ENCODE measurements at regions not wholly inside any gene's neighbourhood (a gene's known extent, or its start where the extent isn't known, plus 50 kb on each side); places are given as distances from the start of the nearest gene placed in this dataset.
"Not testable (repeated sequence)": the region's sequence is repeated elsewhere in the genome, so short reads cannot be mapped to it uniquely, and the experiment has no call there.

DNA sequence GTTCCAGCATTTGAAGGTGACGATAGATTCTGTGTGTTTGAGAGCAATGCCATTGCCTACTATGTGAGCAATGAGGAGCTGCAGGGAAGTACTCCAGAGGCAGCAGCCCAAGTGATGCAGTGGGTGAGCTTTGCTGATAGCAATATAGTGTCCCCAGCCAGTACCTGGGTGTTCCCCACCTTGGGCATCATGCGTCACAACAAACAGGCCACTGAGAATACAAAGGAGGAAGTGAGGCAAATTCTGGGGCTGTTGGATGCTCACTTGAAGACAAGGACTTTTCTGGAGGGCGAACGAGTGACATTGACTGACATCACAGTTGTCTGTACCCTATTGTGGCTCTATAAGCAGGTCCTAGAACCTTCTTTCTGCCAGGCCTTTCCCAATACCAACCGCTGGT is 142.0 kb downstream of the PLS3 start:
- no peak for DNase-seq

DNA sequence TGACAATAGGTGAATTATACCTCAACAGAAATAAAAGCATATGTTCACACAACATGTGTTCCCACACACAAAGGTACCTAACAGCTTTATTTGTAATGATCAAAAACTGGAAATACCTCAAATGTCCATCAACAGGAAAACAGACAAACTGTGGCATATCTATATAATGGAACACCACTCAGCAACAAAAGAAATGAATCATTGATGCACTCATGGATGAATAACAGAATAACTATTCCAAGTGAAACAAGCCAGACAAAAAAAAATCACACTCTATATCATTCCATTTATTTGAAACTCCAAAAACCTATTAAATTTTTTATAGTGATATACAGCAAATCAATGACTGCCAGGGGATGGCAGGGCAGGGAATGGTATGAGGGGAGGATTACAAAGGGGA is 148.1 kb downstream of the PLS3 start:
- DNase-seq, result no peak

DNA sequence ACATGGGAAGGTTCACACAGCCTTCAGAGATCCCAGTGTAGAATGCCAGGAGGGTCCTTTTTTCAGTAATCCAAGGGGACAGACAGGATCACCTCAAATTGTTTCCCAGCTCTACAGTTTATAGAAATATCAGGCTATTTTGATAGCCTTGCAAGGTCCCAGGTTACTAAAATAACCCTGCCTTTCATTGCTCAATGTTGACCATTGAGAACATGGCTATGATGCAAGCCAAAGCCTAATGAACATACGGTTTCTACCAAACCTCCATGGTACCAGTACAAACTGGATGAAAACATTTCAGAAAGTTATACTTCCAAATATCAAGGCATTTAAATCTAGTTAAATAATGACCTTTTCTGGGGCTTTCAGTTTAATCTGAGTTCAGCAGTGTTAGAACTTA is 151.5 kb downstream of the PLS3 start:
- DNase-seq, result no peak

- DNase-seq, result no peak
Observed at GRCh38 chrX:115713460-115713859, 152.5 kb downstream of the PLS3 start.

DNA sequence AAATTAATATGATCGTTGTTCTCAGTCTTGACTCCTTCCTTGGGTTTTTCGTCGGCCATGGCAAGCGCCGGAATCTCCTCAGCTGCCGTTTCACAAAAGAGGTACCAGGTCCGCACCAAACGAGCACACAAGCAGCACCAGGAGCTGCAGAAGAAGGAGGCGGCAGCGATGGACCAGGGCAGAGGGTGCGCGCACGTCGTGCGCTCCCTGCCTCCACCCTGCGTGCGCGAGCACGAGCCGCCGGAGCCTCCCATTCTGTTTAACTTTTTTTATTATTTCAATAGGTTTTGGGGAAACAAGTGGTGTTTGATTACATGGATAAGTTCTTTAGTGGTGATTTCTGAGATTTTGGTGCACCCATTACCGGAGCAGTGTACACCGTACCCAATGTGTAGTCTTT is 158.2 kb downstream of the PLS3 start:
- peak; percentile 5 to 35 for DNase-seq

GRCh38 chrX:115722724-115723433 is 161.9 kb downstream of the PLS3 start:
- DNase-seq, result not testable (repeated sequence)

DNA sequence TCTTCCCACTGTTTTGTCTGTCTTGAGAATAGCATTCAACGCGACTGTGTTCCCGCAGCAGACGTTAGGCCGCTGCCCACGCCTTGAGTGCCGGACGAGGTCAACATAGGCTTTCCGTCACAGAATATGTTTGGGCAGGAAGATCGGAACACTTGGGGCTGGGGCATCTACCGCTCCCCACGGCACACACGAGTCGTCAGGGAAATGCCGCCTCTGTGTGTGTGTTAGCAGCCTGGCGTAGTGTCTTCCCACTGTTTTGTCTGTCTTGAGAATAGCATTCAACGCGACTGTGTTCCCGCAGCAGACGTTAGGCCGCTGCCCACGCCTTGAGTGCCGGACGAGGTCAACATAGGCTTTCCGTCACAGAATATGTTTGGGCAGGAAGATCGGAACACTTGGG is 164.4 kb downstream of the PLS3 start:
- DNase-seq, result not testable (repeated sequence)

DNA sequence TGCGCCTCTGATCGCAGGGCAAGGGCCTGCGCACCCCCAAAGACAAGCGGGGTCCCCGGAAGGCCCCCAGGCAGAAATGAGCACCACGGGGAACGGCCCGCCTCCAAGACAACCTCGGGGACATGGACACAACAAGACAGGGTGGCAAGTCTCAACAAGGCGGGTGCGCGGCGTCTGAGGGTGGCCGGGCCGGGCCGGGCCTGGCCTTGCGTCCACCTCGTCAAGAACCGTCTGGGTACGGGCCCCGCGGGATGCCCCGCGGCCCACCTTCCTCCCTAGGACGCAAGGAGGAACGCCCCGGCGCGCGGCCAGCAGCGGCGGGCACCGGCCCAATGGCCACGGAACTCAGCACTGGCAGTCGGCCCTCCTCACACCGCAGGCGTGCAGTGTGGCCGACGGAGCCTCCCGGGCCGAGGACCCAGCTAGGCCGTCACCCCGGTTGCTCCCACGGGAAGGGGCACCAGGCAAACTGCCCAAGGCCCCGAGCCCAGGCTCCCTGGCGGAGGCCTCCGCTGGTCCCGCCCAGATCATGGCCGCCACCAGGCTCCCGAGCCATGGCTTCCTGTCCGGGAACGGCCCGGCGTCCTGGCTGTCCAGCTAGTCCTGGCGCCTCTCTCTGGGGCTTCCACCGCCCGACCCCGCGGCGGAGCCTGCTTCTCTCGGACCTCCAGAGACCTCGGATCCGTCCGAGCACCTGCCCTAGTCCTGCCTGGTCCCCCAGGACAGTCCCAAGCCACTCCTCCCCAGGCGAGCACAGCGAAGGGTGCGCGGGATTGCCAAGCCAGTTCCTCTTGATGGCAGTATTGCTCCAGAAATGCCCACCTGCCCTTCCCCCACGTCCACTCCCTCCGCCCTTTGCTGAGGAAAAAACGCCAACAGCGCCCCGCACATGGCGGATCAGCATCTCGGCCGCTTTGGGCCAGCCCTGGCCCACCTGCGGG is 167.1 kb downstream of the PLS3 start:
- not testable (repeated sequence) for DNase-seq

DNA sequence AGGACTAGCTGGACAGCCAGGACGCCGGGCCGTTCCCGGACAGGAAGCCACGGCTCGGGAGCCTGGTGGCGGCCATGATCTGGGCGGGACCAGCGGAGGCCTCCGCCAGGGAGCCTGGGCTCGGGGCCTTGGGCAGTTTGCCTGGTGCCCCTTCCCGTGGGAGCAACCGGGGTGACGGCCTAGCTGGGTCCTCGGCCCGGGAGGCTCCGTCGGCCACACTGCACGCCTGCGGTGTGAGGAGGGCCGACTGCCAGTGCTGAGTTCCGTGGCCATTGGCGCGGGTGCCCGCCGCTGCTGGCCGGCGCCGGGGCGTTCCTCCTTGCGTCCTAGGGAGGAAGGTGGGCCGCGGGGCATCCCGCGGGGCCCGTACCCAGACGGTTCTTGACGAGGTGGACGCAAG is 171.6 kb downstream of the PLS3 start:
- not testable (repeated sequence) for DNase-seq

- DNase-seq, result not testable (repeated sequence)
Observed at GRCh38 chrX:115735269-115735668, 174.3 kb downstream of the PLS3 start.
